ENCODE measurements at regions not wholly inside any gene's neighbourhood (a gene's known extent, or its start where the extent isn't known, plus 50 kb on each side); places are given as distances from the start of the nearest gene placed in this dataset.

- no TSS peak for BruUV-seq (replicated peaks)
- TF ChIP-seq MAFK (IDR thresholded peaks at IDR 0.05; ENCODE audit: low read depth, low read length), result no peak
- TF ChIP-seq RAD21 (IDR thresholded peaks at IDR 0.05; ENCODE audit: low read length), result no peak
- no peak for TF ChIP-seq NFE2L2 (IDR thresholded peaks at IDR 0.05; ENCODE audit: low read depth, low read length)
- TF ChIP-seq SMC3 (IDR thresholded peaks at IDR 0.05; ENCODE audit: low read depth, low read length), result no peak
- no peak for TF ChIP-seq RCOR1 (IDR thresholded peaks at IDR 0.05; ENCODE audit: insufficient replicate concordance, low read length)
- no peak for TF ChIP-seq ELK1 (IDR thresholded peaks at IDR 0.05; ENCODE audit: borderline replicate concordance, low read depth, low read length)
- TF ChIP-seq RFX5 (IDR thresholded peaks at IDR 0.05; ENCODE audit: low read depth, low read length), result no peak
- TF ChIP-seq CEBPB (IDR thresholded peaks at IDR 0.05; ENCODE audit: low read depth, low read length), result no peak
- TF ChIP-seq USF2 (IDR thresholded peaks at IDR 0.05; ENCODE audit: low read depth, low read length), result no peak
- TF ChIP-seq POLR2A (IDR thresholded peaks at IDR 0.05; ENCODE audit: low read depth, low read length), result no peak
- TF ChIP-seq BHLHE40 (IDR thresholded peaks at IDR 0.05; ENCODE audit: low read depth, low read length), result no peak
- TF ChIP-seq CHD1 (IDR thresholded peaks at IDR 0.05; ENCODE audit: low read depth, low read length), result no peak
- TF ChIP-seq MXI1 (IDR thresholded peaks at IDR 0.05; ENCODE audit: borderline replicate concordance, low read depth, low read length), result no peak
- TF ChIP-seq CTCF (conservative IDR thresholded peaks at IDR 0.05; ENCODE audit: low read depth, low read length), result no peak
- no peak for TF ChIP-seq FOS (IDR thresholded peaks at IDR 0.05; ENCODE audit: low read depth, low read length)
- no peak for TF ChIP-seq MAZ (IDR thresholded peaks at IDR 0.05; ENCODE audit: borderline replicate concordance, low read depth, low read length)
Observed at GRCh38 chr17:53909802-53910201, 87.1 kb downstream of the KIF2B start.

More at GRCh38 chr17:53909802-53910201, 87.1 kb downstream of the KIF2B start:
- Histone ChIP-seq H3K27ac (ENCODE audit: insufficient read depth, low read length) (no peak overlapping the region), H3K4ac (ENCODE audit: low read depth, low read length) (no peak overlapping the region), H3K4me2 (ENCODE audit: low read depth, low read length) (no peak overlapping the region), H2AK9ac (replicated peaks; ENCODE audit: low read depth, low read length, poor library complexity) (no peak overlapping the region), H2BK5ac (ENCODE audit: low read depth, low read length, poor library complexity, severe bottlenecking) (no peak overlapping the region), H3K18ac (ENCODE audit: low read depth, low read length) (no peak overlapping the region), H2BK15ac (ENCODE audit: low read depth, low read length) (no peak overlapping the region), H4K91ac (ENCODE audit: insufficient read depth, low read depth, low read length) (no peak overlapping the region), H3K27me3 (ENCODE audit: control insufficient read depth, insufficient read depth, low read length) (no peaks in the 10 kb centered on the region), H3K36me3 (ENCODE audit: control insufficient read depth, insufficient read depth, low read length) (no peaks in the 10 kb centered on the region), H4K5ac (ENCODE audit: low read depth, low read length) (no peak overlapping the region), H3K56ac (ENCODE audit: extremely low read depth, insufficient read depth, low read length) (no peak overlapping the region), H3K23ac (ENCODE audit: low read depth, low read length) (no peak overlapping the region), H3K9me1 (ENCODE audit: insufficient read depth, low read length) (no peaks in the 10 kb centered on the region), H2BK120ac (ENCODE audit: low read depth, low read length) (no peak overlapping the region), H3K9ac (ENCODE audit: low read depth, low read length) (no peak overlapping the region), H2AK5ac (ENCODE audit: low read depth, low read length) (no peak overlapping the region), H3K4me1 (ENCODE audit: control insufficient read depth, insufficient read depth, low read length) (no peaks in the 10 kb centered on the region), H2AFZ (replicated peaks; ENCODE audit: low read length, poor library complexity) (no peak overlapping the region), H2BK20ac (ENCODE audit: low read depth, low read length) (no peak overlapping the region), H3K4me3 (ENCODE audit: insufficient read depth, low read depth, low read length) (no peak overlapping the region), H3K9me3 (ENCODE audit: control insufficient read depth, insufficient read depth, low read length) (peaks cover 2% of the 10 kb centered on the region), H3K14ac (replicated peaks; ENCODE audit: low read depth, low read length) (no peak overlapping the region), H4K20me1 (ENCODE audit: insufficient read depth, low read length) (no peaks in the 10 kb centered on the region), H4K8ac (ENCODE audit: low read depth in 2 of 2, low read length in 2 of 2) (no peak overlapping the region), H3K79me1 (ENCODE audit: low read depth in 1 of 2, low read length in 2 of 2) (no peaks in the 10 kb centered on the region)
- no peak for DNase-seq
- ATAC-seq (ENCODE audit: low read depth), result no peak
- intact Hi-C loops (cut with micrococcal nuclease), result no loop called here
- ChIA-PET CTCF (no interaction called here), POLR2A (ENCODE audit: unreplicated experiment) (no interaction called here)
- no CpG with 5 or more reads among the region's 3 CpGs for WGBS, 2 experiments (ENCODE audit: extremely low coverage in 2 of 2, insufficient read length in 1 of 2)
- in situ Hi-C loops (cut with MboI; ENCODE audit: low sequenced_read_pairs), result no loop called here
- dilution Hi-C loops (cut with HindIII; ENCODE audit: low sequenced_read_pairs, unreplicated experiment), result no loop called here

Measured in IMR-90 (cell line).